Caco-2 (cell line): ENCODE measurements at regions not wholly inside any gene's neighbourhood (a gene's known extent, or its start where the extent isn't known, plus 50 kb on each side); places are given as distances from the start of the nearest gene placed in this dataset.

Experiments used
- BruUV-seq: library from RNA; stranded (reverse); fragments of 400-500 nt; replicated peaks from 2 replicates; lab custom pipeline; 2021; lab: Mats Ljungman, UMichigan
- CTCF ChIA-PET: fragments of 300-600 bp; sonication (Branson Sonifier 250); formaldehyde crosslinking; loops from one replicate; lab custom pipeline; 2022; ENCODE audit warnings: antibody characterized with exemption; lab: Charles Lee
- POLR2A ChIA-PET: fragments of 300-600 bp; sonication (Branson Sonifier 250); formaldehyde crosslinking; loops from one replicate; lab custom pipeline; 2022; ENCODE audit warnings: antibody characterized with exemption; lab: Charles Lee
- DNase-seq, 2 experiments: peaks; one replicate each; pipeline versions ENCODE4 v3.0.0 to v3.0.0-alpha.2; 2020 to 2022
- H3K27me3 ChIP-seq: replicated peaks from 2 replicates; pipeline ENCODE4 v1.6.0; 2011; ENCODE audit warnings: low read length; ENCODE audit not compliant: control insufficient read depth, insufficient read depth
- H3K36me3 ChIP-seq: 2 replicates; pipeline ENCODE4 v1.5.1; 2011; ENCODE audit warnings: low read length; ENCODE audit not compliant: control insufficient read depth, insufficient read depth
- H3K4me1 ChIP-seq: fragments of 250-450 bp; sonication (Bioruptor Pico); 2 replicates; pipeline ENCODE4 v1.5.1; 2020; ENCODE audit warnings: mild to moderate bottlenecking
- H3K4me3 ChIP-seq: 2 replicates; pipeline ENCODE4 v1.5.1; 2011; ENCODE audit warnings: low read depth, mild to moderate bottlenecking, control low read depth, low read length
- H3K9me3 ChIP-seq: fragments of 250-450 bp; sonication (Bioruptor Pico); 2 replicates; pipeline ENCODE4 v1.5.1; 2020; ENCODE audit warnings: mild to moderate bottlenecking, moderate library complexity
- H3K27ac Mint-ChIP-seq: one replicate; pipeline ENCODE4 v1.8.0; 2022; ENCODE audit warnings: mixed read lengths; ENCODE audit not compliant: unreplicated experiment
- H3K27me3 Mint-ChIP-seq: one replicate; pipeline ENCODE4 v1.8.0; 2022; ENCODE audit warnings: mixed read lengths; ENCODE audit not compliant: insufficient read depth, unreplicated experiment
- H3K36me3 Mint-ChIP-seq: one replicate; pipeline ENCODE4 v1.8.0; 2022; ENCODE audit warnings: mild to moderate bottlenecking, mixed read lengths; ENCODE audit not compliant: insufficient read depth, unreplicated experiment
- H3K4me1 Mint-ChIP-seq: one replicate; pipeline ENCODE4 v1.8.0; 2022; ENCODE audit warnings: low read depth, mixed read lengths; ENCODE audit not compliant: unreplicated experiment
- H3K4me3 Mint-ChIP-seq: one replicate; pipeline ENCODE4 v1.8.0; 2022; ENCODE audit warnings: mild to moderate bottlenecking, moderate library complexity, mixed read lengths; ENCODE audit not compliant: unreplicated experiment
- H3K9me3 Mint-ChIP-seq: one replicate; pipeline ENCODE4 v1.8.0; 2022; ENCODE audit warnings: mixed read lengths; ENCODE audit not compliant: unreplicated experiment
- CTCF ChIP-seq, 2 experiments: fragments of 200-600 bp in 1 of 2; IDR thresholded peaks; 1 replicate in 1 of 2; 2 replicates in 1 of 2; pipeline versions ENCODE4 v1.5.1 to v1.8.0; 2011 to 2022; ENCODE audit warnings: antibody characterized with exemption in 1 of 2, control low read depth in 1 of 2, inconsistent platforms in 1 of 2, low read depth in 1 of 2, low read length in 1 of 2, mild to moderate bottlenecking in 1 of 2, moderate library complexity in 1 of 2; ENCODE audit not compliant: insufficient read depth in 1 of 2, severe bottlenecking in 1 of 2, unreplicated experiment in 1 of 2
- intact Hi-C: fragments of 100-400 bp; cut with micrococcal nuclease; formaldehyde crosslinking; loops from one replicate; pipeline ENCODE4 v1.10.0; 2022; ENCODE audit not compliant: unreplicated experiment

DNA sequence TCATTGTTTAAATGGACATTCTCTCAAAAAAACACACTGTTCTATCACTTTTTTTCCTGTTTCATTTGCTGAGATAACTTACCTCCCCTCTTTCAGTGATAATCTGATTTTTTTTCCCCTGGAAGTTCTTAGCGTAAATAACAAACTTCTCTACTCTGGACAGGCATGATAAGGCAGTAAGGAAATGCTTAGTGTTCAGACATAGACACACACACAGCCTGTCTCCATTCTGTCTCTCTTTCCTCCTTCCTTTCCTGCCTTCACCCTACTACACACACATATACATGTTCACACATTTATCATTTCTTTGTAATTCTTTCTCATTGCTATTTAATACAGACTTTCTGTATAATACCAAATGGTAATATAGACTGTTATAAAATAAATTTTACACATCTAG is 470.8 kb upstream of the ROBO1 start:
- Mint-ChIP-seq H3K4me1 (no peaks in the 10 kb centered on the region), H3K27ac (no peak overlapping the region), H3K4me3 (no peak overlapping the region), H3K9me3 (no peaks in the 10 kb centered on the region), H3K27me3 (no peaks in the 10 kb centered on the region), H3K36me3 (no peaks in the 10 kb centered on the region)
- Histone ChIP-seq H3K36me3 (no peaks in the 10 kb centered on the region), H3K9me3 (no peaks in the 10 kb centered on the region), H3K4me3 (no peak overlapping the region), H3K27me3 (no peaks in the 10 kb centered on the region), H3K4me1 (no peaks in the 10 kb centered on the region)
- DNase-seq: no peak
- no TSS peak for BruUV-seq
- CTCF ChIA-PET: no interaction called here
- POLR2A ChIA-PET: no interaction called here
- no peak for TF ChIP-seq CTCF (IDR thresholded peaks at IDR 0.05; ENCODE audit: insufficient read depth in 1 of 2, low read depth in 1 of 2, low read length in 1 of 2, severe bottlenecking in 1 of 2, unreplicated experiment in 1 of 2)
- intact Hi-C loops: no loop called here

GRCh38 chr3:80238152-80238551 is 470.4 kb upstream of the ROBO1 start:
- intact Hi-C loops: no loop called here
- H3K9me3 Mint-ChIP-seq: no peaks in the 10 kb centered on the region
- Histone ChIP-seq H3K27me3 (no peaks in the 10 kb centered on the region), H3K4me3 (no peak overlapping the region), H3K36me3 (no peaks in the 10 kb centered on the region), H3K4me1 (no peaks in the 10 kb centered on the region), H3K9me3 (no peaks in the 10 kb centered on the region)
- H3K4me3 Mint-ChIP-seq: no peak overlapping the region
- BruUV-seq: no TSS peak
- H3K27me3 Mint-ChIP-seq: no peaks in the 10 kb centered on the region
- no peak overlapping the region for H3K27ac Mint-ChIP-seq
- H3K36me3 Mint-ChIP-seq: no peaks in the 10 kb centered on the region
- no peak for TF ChIP-seq CTCF (IDR thresholded peaks at IDR 0.05; ENCODE audit: insufficient read depth in 1 of 2, low read depth in 1 of 2, low read length in 1 of 2, severe bottlenecking in 1 of 2, unreplicated experiment in 1 of 2)
- POLR2A ChIA-PET: no interaction called here
- CTCF ChIA-PET: no interaction called here
- no peaks in the 10 kb centered on the region for H3K4me1 Mint-ChIP-seq
- no peak for DNase-seq

GRCh38 chr3:80234706-80235105 is 466.9 kb upstream of the ROBO1 start:
- DNase-seq: no peak
- Mint-ChIP-seq H3K4me3 (no peak overlapping the region), H3K4me1 (no peaks in the 10 kb centered on the region), H3K27ac (no peak overlapping the region), H3K27me3 (no peaks in the 10 kb centered on the region), H3K36me3 (no peaks in the 10 kb centered on the region), H3K9me3 (no peaks in the 10 kb centered on the region)
- Histone ChIP-seq H3K36me3 (no peaks in the 10 kb centered on the region), H3K27me3 (no peaks in the 10 kb centered on the region), H3K4me3 (no peak overlapping the region), H3K9me3 (no peaks in the 10 kb centered on the region), H3K4me1 (no peaks in the 10 kb centered on the region)
- no TSS peak for BruUV-seq
- intact Hi-C loops: no loop called here
- ChIA-PET POLR2A (no interaction called here), CTCF (no interaction called here)
- TF ChIP-seq CTCF (IDR thresholded peaks at IDR 0.05; ENCODE audit: insufficient read depth in 1 of 2, low read depth in 1 of 2, low read length in 1 of 2, severe bottlenecking in 1 of 2, unreplicated experiment in 1 of 2): no peak
